GM18502 (cell line): ENCODE measurements at regions not wholly inside any gene's neighbourhood (a gene's known extent, or its start where the extent isn't known, plus 50 kb on each side); places are given as distances from the start of the nearest gene placed in this dataset.
"Not testable (repeated sequence)": the region's sequence is repeated elsewhere in the genome, so short reads cannot be mapped to it uniquely, and the experiment has no call there.

Experiments
- ATAC-seq: cut with Tn5 transposase; IDR thresholded peaks from one replicate; pipeline ENCODE4 v1.9.1; 2021; ENCODE audit warnings: mild to moderate bottlenecking; ENCODE audit not compliant: unreplicated experiment, poor library complexity

DNA sequence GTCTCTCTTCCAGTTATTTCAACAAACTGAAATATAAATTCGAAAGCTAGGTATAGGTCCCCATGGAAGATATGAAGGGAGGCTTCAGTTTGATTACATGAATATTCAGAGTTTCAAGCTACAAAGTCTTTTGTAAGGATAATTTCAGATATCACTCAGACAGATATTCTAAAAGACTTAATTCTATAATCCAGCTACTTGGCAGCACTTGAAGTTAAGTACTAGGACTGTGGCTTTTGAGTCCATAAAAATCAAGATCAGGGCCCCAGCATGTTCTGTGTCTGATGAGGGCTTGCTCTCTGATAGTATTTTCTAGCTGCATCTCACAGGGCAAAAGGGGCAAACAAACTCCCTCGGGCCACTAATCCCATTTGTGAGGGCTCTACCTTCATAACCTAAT, 160.6 kb upstream of the IRS2 start:
- ATAC-seq = no peak

DNA sequence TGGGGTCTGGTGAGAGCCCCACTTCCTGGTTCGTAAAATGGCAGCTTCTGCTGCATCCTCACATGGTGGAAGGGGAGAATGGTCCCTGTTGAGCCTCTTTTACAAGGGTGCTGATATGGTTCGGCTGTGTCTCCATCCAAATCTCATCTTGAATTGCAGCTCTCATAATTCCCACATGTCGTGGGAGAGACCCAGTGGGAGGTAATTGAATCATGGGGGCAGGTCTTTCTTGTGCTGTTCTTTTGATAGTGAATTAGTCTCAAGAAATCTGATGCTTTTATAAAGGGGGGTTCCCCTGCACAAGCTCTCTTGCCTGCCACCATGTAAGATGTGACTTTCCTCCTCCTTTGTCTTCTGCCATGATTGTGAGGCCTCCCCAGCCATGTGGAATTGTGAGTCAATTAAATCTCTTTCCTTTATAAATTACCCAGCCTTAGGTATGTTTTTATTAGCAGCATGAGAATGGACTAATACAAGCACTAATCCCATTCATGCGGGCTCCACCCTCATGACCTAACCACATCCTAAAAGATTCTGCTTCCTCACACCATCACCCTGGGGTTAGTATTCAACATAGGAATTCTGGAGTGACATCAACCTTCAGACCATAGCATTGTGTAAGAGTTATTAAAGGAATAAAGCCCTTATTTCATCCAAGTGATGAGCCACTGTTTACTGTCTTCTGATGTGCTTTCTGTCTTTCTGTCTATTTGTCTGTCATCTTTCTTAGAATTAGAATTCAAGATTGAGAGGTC, 159.0 kb upstream of the IRS2 start:
- ATAC-seq = no peak

DNA sequence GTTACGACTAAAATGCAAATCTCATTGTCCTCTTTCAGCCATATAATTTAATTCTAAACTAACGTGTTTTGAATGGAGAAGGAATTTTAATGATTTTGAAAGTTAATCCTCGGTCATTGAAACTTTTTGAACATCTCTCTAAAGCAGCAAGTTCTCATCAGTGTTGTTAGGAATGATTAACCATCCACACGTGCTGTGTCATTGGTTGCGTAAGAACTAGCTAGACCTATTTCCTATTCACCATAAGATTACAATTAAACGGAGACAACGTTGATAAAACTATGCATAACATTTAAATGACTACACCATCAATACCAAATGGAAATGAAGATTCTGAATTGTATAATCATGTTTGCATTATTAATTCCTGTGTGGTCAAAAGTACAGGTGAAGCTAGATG, 155.6 kb upstream of the IRS2 start:
- no peak for ATAC-seq

DNA sequence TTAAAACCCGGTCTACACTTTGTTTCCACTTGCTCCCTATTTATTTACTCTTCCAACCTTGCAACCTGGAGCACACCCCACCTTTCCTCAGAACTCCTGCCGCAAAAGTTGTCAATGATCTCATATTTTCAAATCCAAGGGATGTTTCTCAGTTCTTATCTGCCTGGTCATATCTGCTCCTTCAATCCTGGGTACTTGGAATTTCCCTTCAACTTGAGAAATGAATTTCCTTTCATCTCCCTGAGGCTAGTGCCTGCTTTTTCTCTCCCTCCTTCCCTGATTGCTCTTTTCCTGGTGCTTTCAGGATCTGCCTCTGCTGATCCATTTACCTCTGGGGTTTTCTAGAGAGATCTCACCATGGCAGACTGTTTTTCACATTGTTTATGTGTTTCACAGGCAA, 154.8 kb upstream of the IRS2 start:
- no peak for ATAC-seq

DNA sequence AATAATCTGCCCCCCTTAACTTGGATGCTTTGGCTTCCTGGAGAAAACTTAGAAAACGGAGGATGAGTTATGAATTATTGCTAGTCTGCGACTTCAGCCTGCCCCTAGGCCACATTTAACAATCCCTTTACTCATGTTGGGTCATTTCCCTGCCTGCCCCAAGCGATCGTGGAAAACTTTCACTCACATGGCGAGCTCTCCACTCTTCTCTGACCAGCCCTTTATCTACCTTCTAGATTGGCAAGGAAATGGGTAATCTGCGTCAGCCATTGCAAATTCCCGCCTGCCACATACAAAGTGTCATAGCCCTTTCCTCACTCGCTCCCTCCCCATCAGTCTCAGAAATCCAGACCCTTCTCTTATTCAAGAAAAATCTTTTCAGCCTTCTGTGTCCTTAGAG, 154.3 kb upstream of the IRS2 start:
- no peak for ATAC-seq

DNA sequence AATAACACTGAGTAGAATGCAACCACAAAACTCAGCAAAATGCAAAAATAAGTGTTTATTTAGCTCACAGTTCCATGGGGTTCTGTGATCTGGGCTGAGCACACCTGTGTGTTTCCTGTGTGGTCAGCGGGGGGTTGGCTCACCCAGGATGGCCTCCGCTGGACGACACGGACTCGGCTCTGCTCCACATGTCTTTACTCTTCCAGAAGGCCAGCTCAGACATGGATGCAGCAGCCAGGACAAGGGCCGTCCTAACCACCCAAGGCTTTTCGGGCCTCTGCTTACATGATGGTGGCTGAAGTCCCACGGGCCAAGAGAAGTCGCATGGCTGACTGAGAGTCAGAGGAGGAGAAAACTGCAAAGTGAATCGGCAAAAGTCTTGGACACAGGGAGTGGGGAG, 153.5 kb upstream of the IRS2 start:
- ATAC-seq = no peak

DNA sequence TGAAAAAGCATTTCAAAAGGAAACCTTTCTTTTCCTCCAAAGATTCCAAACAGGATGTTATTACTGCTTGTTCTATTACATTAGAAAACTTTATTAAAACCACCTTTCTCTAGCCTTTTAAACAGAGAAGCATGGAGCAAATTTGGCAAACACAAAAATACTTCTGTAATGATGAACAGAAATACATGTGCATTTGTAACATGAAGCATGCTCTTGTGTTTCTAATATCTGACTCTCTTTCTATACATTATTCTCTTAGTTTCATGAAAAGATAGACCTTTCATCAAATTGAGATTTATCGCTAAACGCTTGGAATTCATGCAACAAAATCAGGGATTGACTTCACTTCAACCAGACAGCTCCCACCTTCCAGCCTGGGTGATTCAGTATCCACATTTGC, 152.8 kb upstream of the IRS2 start:
- ATAC-seq = no peak

DNA sequence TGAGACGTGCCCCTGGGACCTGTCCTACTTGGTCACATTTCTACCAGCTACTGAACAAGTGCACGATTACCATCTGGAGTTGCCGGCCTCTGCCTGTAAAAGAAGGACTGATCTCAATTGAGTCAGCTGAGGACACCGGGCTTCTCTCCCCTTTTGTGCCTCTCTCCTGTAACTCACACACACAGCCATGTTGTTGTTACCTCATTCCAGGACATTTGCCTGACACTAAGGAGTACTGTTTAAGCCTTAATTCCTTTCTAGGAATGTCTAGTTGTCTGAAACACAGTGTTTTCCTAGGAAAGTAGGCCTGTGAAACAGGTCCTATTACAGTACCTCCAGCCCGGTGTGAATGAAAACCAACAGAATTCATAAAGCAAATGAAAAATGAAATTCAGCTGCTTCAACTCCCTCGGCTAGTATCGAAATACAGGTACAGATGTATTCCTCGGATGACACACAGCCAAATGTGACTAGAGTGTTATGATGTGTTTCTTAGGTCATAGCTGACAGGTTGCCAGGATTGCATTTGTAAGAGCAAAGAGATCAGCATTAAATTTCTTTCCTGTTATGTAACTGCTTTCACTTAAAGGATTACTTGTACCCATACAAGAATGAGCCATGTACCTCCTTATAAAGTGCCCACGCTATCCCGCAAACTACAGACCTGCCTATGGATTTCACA, 152.0 kb upstream of the IRS2 start:
- no peak for ATAC-seq

DNA sequence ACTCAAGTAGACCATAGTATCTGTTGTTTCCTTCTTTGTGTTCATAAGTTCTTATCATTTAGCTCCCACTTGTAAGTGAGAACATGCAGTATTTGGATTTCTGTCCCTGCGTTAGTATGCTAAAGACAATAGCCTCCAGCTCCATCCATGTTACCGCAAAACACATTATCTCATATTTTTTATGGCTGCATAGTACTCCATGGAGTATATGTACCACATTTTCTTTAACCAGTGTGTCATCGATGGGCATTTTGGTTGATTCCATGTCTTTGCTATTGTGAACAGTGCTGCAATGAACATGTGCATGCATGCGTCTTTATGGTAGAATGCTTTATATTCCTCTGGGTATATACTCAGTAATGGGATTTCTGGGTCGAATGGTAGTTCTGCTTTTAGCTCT, 148.1 kb upstream of the IRS2 start:
- not testable (repeated sequence) for ATAC-seq

DNA sequence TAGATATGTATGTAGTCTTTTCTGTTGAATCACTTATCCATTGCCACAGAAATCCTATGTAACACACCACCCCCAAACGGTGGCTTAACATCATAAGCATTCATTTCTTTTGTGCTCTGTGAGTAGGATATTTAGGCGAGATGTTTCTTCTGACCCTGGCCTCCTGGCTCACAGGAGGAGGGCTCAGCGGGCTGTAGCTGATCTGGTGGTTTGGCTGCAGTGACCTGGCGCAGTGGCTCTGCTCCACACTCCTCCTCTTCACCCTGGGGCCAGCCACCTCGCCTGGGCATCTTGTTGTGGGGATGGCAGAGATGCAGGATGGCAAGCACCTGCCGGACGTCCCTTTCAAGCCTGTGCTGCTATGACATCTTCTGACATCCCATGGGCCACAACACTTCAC, 147.1 kb upstream of the IRS2 start:
- ATAC-seq = no peak

DNA sequence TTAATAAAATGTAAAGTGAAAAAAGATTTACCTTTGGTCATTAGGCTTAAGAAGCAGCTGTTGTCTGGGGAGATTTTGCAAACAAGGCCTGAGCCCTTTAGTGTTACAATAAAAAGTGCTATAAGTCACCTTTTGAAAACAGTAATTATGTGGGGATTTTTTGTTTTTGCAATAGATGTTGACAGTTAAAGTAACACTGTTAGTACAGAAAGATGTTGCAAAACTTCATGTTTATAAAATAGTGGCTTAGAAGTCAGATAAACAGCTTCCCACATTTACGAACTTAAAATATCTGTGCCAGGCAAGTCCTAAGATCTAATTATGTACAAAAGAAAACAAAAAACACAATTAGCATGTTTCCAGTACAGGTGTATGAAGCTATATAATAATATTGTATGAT, 138.0 kb upstream of the IRS2 start:
- ATAC-seq = no peak

DNA sequence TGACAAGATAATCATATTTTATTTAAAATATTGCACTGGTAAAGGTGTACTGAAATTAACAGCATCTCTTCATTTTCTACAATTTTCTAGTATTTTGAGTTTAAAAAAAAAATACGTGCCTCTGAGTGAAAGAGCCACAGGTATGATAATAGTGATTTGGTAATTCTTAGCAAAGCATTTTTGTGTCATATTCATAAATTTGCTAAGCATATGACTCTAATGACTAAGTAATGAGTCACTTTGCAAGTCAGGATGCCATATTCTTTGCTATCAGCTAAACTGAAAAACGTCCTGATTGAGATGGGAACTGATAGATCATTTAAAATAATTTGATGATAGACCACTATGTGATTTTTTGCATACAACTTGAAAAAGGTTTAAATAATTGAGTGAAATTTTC, 136.1 kb upstream of the IRS2 start:
- ATAC-seq = no peak

DNA sequence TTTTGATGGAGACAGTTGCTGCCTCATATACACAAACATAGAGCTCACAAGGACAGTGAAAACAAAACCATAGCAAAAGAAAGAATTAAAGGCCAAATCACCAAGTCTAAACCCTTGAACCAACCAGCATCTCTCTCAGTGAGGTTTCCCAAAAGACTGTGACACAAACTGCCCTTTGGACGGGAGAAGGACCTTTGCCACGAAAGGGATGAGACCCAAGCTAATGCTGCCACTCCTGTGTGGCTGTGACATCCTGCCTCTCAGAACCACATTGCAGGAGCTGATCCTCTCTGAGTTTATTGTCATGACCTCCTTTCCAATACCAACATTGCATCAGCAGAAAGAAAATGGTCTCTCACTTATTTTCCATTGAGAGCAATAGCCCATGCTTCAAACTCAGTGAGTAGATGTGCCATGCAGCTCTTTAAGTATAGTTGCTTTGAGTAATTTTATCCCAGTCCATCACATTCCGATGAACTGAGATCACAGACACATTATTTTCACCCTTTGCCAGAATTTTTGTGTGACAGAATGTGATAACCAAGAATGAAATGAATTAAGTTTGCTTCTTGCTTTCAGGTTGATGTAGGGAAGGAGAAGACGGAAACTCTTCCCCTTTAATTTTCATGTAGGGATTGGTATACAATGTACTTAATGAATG, 133.5 kb upstream of the IRS2 start:
- ATAC-seq = no peak

DNA sequence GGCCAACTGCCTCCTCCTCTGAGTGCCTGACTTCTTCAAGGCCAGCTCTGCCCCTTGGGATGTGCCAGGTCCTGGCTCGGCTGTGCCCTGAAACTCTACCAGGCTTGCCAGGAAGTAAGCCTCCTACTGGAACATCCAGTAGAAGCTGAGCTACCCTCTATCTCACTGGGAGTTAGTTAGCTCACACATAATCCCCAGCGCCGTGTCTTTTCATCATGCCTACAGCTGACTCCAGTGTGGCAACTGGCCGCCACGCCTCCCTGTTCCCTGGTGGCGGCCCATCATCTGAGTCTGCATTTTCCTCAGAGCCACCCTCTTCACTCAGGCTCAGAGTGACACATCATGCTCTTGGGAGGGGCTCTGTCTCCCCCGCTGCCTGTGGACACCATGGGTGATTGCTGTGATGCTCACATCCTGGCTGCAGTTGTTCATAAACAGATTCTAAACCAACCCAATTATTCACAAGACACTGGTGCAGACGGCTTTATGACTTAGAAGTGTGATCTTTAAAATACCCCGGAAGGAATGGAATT, 131.9 kb upstream of the IRS2 start:
- ATAC-seq = no peak

DNA sequence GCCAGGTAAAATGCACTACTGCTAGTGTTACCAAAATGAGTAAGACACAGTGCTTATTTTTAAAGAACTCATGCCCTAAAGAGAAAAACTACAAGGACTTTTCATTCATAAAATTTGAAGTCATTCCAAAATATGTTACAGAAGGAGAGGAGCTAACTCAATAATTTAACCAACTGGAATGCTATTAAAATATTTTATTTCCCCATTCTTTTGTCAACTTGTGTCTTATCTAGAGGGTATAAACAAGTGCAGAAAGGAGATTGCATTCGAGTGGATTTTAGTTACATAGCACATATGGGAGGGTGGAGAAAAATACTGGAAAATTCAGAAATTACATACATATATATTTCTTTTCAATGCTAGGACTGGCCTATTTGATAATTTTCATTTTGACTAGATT, 131.0 kb upstream of the IRS2 start:
- ATAC-seq = no peak

DNA sequence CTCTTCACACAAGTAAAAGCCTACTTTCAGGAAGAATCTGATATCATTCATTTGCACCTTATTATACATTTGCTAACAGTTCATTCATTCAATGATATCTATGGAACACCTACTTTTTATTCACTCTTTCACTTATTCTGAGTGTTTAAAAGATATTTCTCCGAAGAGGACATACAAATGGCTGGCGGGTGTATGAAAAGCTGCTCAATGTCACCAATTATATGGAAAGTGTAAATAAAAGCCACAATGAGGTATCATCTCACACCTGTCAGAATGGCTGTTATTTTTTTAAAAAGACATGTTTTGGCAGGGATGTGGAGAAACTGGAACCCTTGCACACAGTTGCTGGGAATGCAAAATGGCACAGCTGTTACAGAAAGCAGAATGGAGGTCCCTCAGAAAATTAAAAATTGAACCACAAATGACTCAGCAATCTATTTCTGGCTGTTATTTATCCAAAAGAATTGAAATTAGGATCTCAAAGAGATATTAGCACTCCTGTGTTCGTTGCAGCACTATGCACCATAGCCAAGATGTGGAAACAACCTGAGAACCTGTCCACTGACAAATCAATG, 127.6 kb upstream of the IRS2 start:
- ATAC-seq = no peak

DNA sequence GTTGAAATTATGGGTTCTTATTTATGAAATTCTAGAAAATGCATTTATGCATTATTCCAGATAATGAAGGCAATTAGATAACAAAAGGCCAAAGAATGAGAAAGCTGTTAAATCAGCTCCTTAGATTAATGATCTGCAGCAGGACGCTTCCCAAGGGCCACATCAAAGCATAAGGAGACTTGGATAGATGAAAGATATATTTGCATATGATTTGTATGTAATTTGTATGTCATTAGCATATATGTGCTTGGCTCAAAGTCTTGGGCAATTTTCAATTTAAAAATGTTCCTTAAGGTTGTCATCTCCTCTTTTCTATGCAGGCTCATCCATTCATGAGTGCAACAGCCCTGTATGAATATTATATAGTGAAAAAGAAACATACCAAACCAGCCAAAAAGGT, 126.8 kb upstream of the IRS2 start:
- no peak for ATAC-seq

DNA sequence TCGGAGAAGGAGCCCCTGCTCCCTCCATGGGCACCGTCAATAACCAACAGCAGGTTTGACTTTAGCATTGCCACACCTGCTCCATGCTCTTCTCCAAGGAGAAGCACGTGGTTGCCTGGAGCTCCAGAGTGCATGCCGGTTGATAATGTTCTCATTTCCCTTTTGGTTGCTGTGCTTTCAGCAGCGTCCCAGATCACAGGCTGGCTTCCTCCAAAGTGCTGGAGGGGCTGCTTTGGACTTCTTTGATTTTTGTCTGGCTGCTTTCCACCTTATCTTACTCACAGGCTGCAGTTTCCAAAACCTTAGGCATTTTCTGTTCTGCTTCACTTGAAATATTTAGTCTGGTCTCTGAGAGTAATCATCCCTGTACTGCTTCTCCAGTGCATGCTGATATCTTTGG, 123.8 kb upstream of the IRS2 start:
- ATAC-seq = no peak

DNA sequence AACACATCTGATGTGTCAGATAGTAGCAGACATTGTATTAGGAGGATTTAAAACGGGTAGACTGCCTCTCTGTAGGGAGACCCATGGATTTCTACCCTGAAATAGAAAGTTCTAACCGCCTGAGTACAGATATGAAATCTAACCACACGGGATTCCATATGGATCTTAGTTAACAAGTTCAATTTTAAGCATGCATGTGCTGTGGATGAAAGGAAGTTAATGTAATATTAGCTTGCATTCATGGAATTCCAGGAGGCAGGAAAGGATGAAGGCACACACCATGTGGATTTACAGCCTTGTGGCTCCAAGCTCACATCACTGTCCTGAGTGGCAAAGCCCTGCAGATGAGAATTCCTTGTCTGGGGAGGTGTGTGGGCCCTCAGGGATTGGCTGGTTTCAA, 120.6 kb upstream of the IRS2 start:
- no peak for ATAC-seq

DNA sequence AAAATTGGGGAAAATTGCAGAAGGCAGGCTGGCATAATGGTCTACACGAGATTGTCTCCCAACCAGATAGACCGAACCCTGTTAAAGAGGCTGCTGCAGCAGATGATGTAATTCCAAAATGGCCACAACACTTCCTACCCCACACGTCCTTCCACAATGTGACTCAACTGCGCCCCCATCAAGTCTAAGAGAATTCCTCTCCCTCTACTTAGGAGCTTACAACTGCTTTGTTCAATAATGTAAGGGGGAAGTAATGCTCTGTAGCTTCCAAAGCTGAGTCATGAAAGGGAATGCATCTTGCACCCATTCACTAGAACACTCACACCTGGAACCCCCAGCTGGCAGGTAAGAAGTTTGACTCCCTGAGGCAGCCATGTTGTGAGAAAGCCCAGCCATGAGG, 117.8 kb upstream of the IRS2 start:
- no peak for ATAC-seq

DNA sequence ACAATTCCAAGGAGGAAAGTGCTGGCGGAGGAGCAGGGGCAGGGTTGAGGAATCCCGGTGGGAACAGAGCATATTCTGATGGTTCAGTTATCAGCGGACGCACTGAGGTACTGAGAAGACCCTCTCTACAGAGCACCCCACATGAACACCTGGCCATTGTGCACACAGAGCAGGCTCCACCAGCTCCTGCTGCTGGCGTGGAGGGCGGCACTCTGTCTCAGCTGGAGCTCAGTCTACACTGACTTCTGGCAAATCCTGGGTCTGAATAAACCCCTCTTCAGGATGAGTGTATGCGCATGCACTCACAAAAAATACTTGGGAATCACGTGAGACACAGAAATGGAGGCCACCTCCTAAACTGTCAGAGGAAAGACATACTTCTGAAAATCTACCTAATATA, 114.4 kb upstream of the IRS2 start:
- no peak for ATAC-seq
